Vagina (tissue), 2 donors: ENCODE measurements at regions not wholly inside any gene's neighbourhood (a gene's known extent, or its start where the extent isn't known, plus 50 kb on each side); places are given as distances from the start of the nearest gene placed in this dataset.

Source experiments
- DNase-seq, 2 donors: peaks; one replicate each; pipeline ENCODE4 v3.0.0-alpha.2; 2017; ENCODE audit errors: extremely low spot score in 2 of 2
- H3K27ac ChIP-seq: fragments of 200-600 bp; sonication (generic); one replicate; pipeline ENCODE4 v1.5.1; 2019
- H3K27me3 ChIP-seq: fragments of 200-600 bp; sonication (generic); one replicate; pipeline ENCODE4 v1.5.1; 2019
- H3K36me3 ChIP-seq, 2 donors: fragments of 200-600 bp; sonication (generic); one replicate each; pipeline ENCODE4 v1.5.1; 2017 to 2019
- H3K4me1 ChIP-seq: fragments of 200-600 bp; sonication (generic); one replicate; pipeline ENCODE4 v1.5.1; 2019
- H3K4me3 ChIP-seq, 2 donors: fragments of 200-600 bp; sonication (generic); 1 replicate in 1 of 2; 2 replicates in 1 of 2; pipeline ENCODE4 v1.5.1; 2016 to 2019
- H3K9me3 ChIP-seq: fragments of 200-600 bp; sonication (generic); one replicate; pipeline ENCODE4 v1.5.1; 2019
- POLR2A ChIP-seq, 2 donors: fragments of 450-650 bp; IDR thresholded peaks; one replicate each; pipeline ENCODE4 v1.6.1; 2017; ENCODE audit warnings: antibody characterized with exemption in 2 of 2, mild to moderate bottlenecking in 2 of 2, moderate library complexity in 2 of 2
- POLR2AphosphoS5 ChIP-seq, 2 donors: sonication (generic); formaldehyde crosslinking; IDR thresholded peaks; one replicate each; pipeline ENCODE4 v1.9.0; 2017; ENCODE audit warnings: antibody characterized with exemption in 2 of 2, mild to moderate bottlenecking in 2 of 2, low read depth in 1 of 2; ENCODE audit not compliant: insufficient read depth in 1 of 2
- intact Hi-C: fragments of 100-400 bp; cut with DNase I; formaldehyde crosslinking; loops from one replicate; pipeline ENCODE4 v1.15.1; 2023
- TF ChIP-seq, protein P1 (sequence below), 3 experiments: fragments of 450-650 bp in 2 of 3; fragments of 200-600 bp in 1 of 3; sonication (generic) in 1 of 3; IDR thresholded peaks; one replicate each; pipeline ENCODE4 v1.5.1; 2017 to 2019; ENCODE audit warnings: antibody characterized with exemption in 3 of 3, mild to moderate bottlenecking in 2 of 3, moderate library complexity in 2 of 3

DNA sequence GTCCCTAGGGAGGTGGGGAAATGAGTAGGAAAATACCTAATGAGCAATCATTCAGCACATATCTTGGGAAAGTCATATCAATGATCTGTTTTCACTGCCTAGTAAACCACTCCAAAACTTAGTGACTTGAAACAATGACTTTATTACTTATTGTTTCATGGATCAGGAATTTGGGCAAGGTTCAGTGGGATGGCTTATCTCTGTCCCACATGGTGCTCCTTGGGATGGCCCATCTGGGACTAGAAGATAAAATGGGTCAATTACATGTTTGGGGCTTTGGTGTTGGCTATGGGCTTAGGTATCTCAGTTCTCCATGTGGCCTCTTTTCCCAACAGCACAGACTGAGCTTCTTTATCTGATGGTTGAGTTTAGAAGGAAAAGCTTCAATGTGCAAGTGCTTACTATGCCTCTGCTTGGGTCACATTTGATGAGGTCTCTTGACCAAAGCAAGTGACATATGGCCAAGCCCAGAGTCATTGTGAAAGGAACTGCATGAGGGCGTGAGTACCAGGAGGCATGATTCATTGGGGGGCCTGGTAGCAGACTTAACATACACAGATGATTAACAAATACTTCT is 218.1 kb upstream of the TNP1 start:
- DNase-seq, result peak in 1 of 2 donors; percentile 5
- Histone ChIP-seq H3K4me1 (peaks cover 8% of the 10 kb centered on the region), H3K27me3 (no peaks in the 10 kb centered on the region), H3K4me3 (no peak overlapping the region), H3K27ac (no peak overlapping the region), H3K9me3 (no peaks in the 10 kb centered on the region), H3K36me3 (no peaks in the 10 kb centered on the region)
- intact Hi-C loops, result no loop called here
- TF ChIP-seq, protein P1, sequence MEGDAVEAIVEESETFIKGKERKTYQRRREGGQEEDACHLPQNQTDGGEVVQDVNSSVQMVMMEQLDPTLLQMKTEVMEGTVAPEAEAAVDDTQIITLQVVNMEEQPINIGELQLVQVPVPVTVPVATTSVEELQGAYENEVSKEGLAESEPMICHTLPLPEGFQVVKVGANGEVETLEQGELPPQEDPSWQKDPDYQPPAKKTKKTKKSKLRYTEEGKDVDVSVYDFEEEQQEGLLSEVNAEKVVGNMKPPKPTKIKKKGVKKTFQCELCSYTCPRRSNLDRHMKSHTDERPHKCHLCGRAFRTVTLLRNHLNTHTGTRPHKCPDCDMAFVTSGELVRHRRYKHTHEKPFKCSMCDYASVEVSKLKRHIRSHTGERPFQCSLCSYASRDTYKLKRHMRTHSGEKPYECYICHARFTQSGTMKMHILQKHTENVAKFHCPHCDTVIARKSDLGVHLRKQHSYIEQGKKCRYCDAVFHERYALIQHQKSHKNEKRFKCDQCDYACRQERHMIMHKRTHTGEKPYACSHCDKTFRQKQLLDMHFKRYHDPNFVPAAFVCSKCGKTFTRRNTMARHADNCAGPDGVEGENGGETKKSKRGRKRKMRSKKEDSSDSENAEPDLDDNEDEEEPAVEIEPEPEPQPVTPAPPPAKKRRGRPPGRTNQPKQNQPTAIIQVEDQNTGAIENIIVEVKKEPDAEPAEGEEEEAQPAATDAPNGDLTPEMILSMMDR (IDR thresholded peaks at IDR 0.05), result no peak
- TF ChIP-seq POLR2A (IDR thresholded peaks at IDR 0.05) (no peak), POLR2AphosphoS5 (IDR thresholded peaks at IDR 0.05; ENCODE audit: insufficient read depth in 1 of 2, low read depth in 1 of 2) (no peak)

GRCh38 chr2:217076657-217077232 is 216.9 kb upstream of the TNP1 start:
- intact Hi-C loops, result no loop called here
- Histone ChIP-seq H3K27ac (no peak overlapping the region), H3K4me3 (no peak overlapping the region), H3K27me3 (no peaks in the 10 kb centered on the region), H3K4me1 (peaks cover 8% of the 10 kb centered on the region), H3K36me3 (no peaks in the 10 kb centered on the region), H3K9me3 (no peaks in the 10 kb centered on the region)
- DNase-seq, result no peak
- TF ChIP-seq, protein P1 (IDR thresholded peaks at IDR 0.05), result no peak
- TF ChIP-seq POLR2AphosphoS5 (IDR thresholded peaks at IDR 0.05; ENCODE audit: insufficient read depth in 1 of 2, low read depth in 1 of 2), result no peak
- no peak for TF ChIP-seq POLR2A (IDR thresholded peaks at IDR 0.05)

- Histone ChIP-seq H3K27ac (no peak overlapping the region), H3K9me3 (no peaks in the 10 kb centered on the region), H3K4me3 (no peak overlapping the region), H3K4me1 (peaks cover 8% of the 10 kb centered on the region), H3K27me3 (no peaks in the 10 kb centered on the region), H3K36me3 (no peaks in the 10 kb centered on the region)
- no peak for DNase-seq
- TF ChIP-seq, protein P1 (IDR thresholded peaks at IDR 0.05), result no peak
- no peak for TF ChIP-seq POLR2A (IDR thresholded peaks at IDR 0.05)
- TF ChIP-seq POLR2AphosphoS5 (IDR thresholded peaks at IDR 0.05; ENCODE audit: insufficient read depth in 1 of 2, low read depth in 1 of 2), result no peak
- intact Hi-C loops, result no loop called here
These were observed 216.2 kb upstream of the TNP1 start for GRCh38 chr2:217076058-217076435.

DNA sequence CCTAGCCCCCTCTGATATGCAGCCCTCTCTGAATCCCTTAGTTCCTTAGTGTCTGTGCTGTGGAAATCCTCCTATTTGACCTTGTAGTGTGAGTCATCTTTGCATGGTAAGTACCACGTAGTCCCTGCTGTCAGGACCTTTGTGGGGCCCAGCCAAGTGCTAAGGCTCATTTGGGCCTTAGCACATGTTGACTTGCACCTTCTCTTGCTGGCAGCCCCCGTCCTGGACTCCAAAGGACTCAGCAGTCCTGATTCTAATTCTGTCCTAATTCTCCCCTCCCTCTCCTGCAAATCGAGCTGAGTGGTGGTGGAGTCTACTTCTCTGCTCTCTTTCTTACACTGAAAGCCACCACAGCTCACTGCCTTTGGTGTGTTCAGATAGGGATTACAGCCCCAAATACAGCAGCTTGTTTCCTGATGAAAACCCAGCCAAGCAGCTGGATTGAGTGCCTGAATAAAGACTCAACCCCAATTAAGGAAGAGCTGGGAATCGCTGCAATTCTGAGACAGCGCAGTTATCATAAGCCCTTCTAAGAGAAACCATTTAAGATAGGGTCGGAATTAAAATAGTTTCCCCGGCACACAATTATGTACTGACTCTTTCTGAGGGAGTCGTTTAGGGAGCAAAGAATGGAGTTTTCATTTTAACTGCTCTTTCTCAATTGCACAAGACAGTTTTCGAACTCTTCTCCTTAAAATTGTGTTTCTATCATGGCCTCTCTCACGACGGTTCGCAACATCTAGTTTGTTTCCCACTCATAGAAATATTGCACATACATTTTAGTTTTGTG is 215.6 kb upstream of the TNP1 start:
- Histone ChIP-seq H3K9me3 (no peaks in the 10 kb centered on the region), H3K4me3 (no peak overlapping the region), H3K36me3 (no peaks in the 10 kb centered on the region), H3K27ac (peak overlapping the region; percentile 21), H3K4me1 (peaks cover 8% of the 10 kb centered on the region), H3K27me3 (no peaks in the 10 kb centered on the region)
- TF ChIP-seq POLR2AphosphoS5 (IDR thresholded peaks at IDR 0.05; ENCODE audit: insufficient read depth in 1 of 2, low read depth in 1 of 2), result no peak
- TF ChIP-seq, protein P1 (IDR thresholded peaks at IDR 0.05), result no peak
- TF ChIP-seq POLR2A (IDR thresholded peaks at IDR 0.05), result no peak
- intact Hi-C loops, result no loop called here
- DNase-seq, result no peak
